Trophoblast cell (in vitro differentiated cells and primary cell): ENCODE measurements at regions not wholly inside any gene's neighbourhood (a gene's known extent, or its start where the extent isn't known, plus 50 kb on each side); places are given as distances from the start of the nearest gene placed in this dataset.

Source experiments
- DNase-seq, 2 donors: peaks; one replicate each; pipeline ENCODE4 v3.0.0-alpha.2; 2016
- H2AFZ ChIP-seq: 2 replicates; pipeline ENCODE4 v1.6.1; 2013; ENCODE audit warnings: low read length, moderate library complexity, mild to moderate bottlenecking; ENCODE audit not compliant: insufficient read depth, poor library complexity
- H2AK5ac ChIP-seq: 2 replicates; pipeline ENCODE4 v1.6.1; 2013; ENCODE audit warnings: mild to moderate bottlenecking, low read length
- H2BK120ac ChIP-seq: 2 replicates; pipeline ENCODE4 v1.6.1; 2013; ENCODE audit warnings: low read length, mild to moderate bottlenecking, moderate library complexity; ENCODE audit not compliant: insufficient read depth, poor library complexity
- H2BK12ac ChIP-seq: 2 replicates; pipeline ENCODE4 v1.6.1; 2013; ENCODE audit warnings: mild to moderate bottlenecking, low read length, moderate library complexity
- H2BK5ac ChIP-seq: 2 replicates; pipeline ENCODE4 v1.6.1; 2013; ENCODE audit warnings: low read length, low read depth, moderate library complexity, mild to moderate bottlenecking; ENCODE audit not compliant: poor library complexity
- H3K14ac ChIP-seq: 2 replicates; pipeline ENCODE4 v1.6.1; 2013; ENCODE audit warnings: mild to moderate bottlenecking, low read length
- H3K18ac ChIP-seq: 2 replicates; pipeline ENCODE4 v1.6.1; 2013; ENCODE audit warnings: mild to moderate bottlenecking, low read length
- H3K23ac ChIP-seq: 2 replicates; pipeline ENCODE4 v1.6.1; 2013; ENCODE audit warnings: low read length
- H3K27ac ChIP-seq: 2 replicates; pipeline ENCODE4 v1.5.1; 2013; ENCODE audit warnings: low read depth, mild to moderate bottlenecking, inconsistent platforms, low read length, moderate library complexity
- H3K27me3 ChIP-seq: 2 replicates; pipeline ENCODE4 v1.6.1; 2013; ENCODE audit warnings: inconsistent platforms, mild to moderate bottlenecking, low read length, moderate library complexity; ENCODE audit not compliant: insufficient read depth
- H3K36me3 ChIP-seq, 2 experiments: 1 replicate in 1 of 2; 2 replicates in 1 of 2; pipeline ENCODE4 v1.6.1; 2013; ENCODE audit warnings: low read length in 2 of 2, mild to moderate bottlenecking in 2 of 2, moderate library complexity in 1 of 2; ENCODE audit not compliant: insufficient read depth in 2 of 2, control insufficient read depth in 1 of 2
- H3K4ac ChIP-seq: 2 replicates; pipeline ENCODE4 v1.6.1; 2013; ENCODE audit warnings: low read depth, mild to moderate bottlenecking, low read length, moderate library complexity
- H3K4me1 ChIP-seq, 2 experiments: 1 replicate in 1 of 2; 2 replicates in 1 of 2; pipeline ENCODE4 v1.6.1; 2013; ENCODE audit warnings: low read length in 2 of 2, mild to moderate bottlenecking in 2 of 2, moderate library complexity in 1 of 2; ENCODE audit not compliant: insufficient read depth in 2 of 2, control insufficient read depth in 1 of 2
- H3K4me2 ChIP-seq: 2 replicates; pipeline ENCODE4 v1.6.1; 2013; ENCODE audit warnings: inconsistent platforms, mild to moderate bottlenecking, low read length, moderate library complexity
- H3K4me3 ChIP-seq: 2 replicates; pipeline ENCODE4 v1.5.1; 2013; ENCODE audit warnings: mild to moderate bottlenecking, low read depth, low read length, inconsistent platforms
- H3K79me1 ChIP-seq: one replicate; pipeline ENCODE4 v1.6.1; 2013; ENCODE audit warnings: low read length
- H3K79me2 ChIP-seq: 2 replicates; pipeline ENCODE4 v1.6.1; 2013; ENCODE audit warnings: low read length, mild to moderate bottlenecking; ENCODE audit not compliant: control insufficient read depth, insufficient read depth, poor library complexity
- H3K9ac ChIP-seq: 2 replicates; pipeline ENCODE4 v1.6.1; 2013; ENCODE audit warnings: mild to moderate bottlenecking, low read length
- H3K9me3 ChIP-seq: 2 replicates; pipeline ENCODE4 v1.6.1; 2013; ENCODE audit warnings: low read depth, mild to moderate bottlenecking, control low read depth, inconsistent platforms, low read length; ENCODE audit not compliant: insufficient read depth
- H4K12ac ChIP-seq: 2 replicates; pipeline ENCODE4 v1.6.1; 2013; ENCODE audit warnings: low read depth, mild to moderate bottlenecking, low read length, moderate library complexity
- H4K8ac ChIP-seq: 2 replicates; pipeline ENCODE4 v1.6.1; 2013; ENCODE audit warnings: low read depth, mild to moderate bottlenecking, low read length, moderate library complexity
- H4K91ac ChIP-seq: one replicate; pipeline ENCODE4 v1.6.1; 2013; ENCODE audit warnings: low read depth, mild to moderate bottlenecking, low read length, moderate library complexity
- WGBS: extraction: QIAGEN DNeasy Blood & Tissue Kit; methylation state at CpG from one replicate; pipeline ENCODE4 v1.1.7; 2013; ENCODE audit warnings: missing lambda C conversion rate; ENCODE audit not compliant: insufficient read length, insufficient coverage; ENCODE audit errors: extremely low coverage; 5-methylcytosine and 5-hydroxymethylcytosine counted together

- no peaks in the 10 kb centered on the region for H3K9me3 ChIP-seq
- WGBS = no CpG with 5 or more reads among the region's 3 CpGs
Measured at GRCh38 chr7:20952916-20953315, 166.2 kb upstream of the SP8 start.

GRCh38 chr7:20954711-20955619, 168.3 kb upstream of the SP8 start:
- Histone ChIP-seq H2BK5ac (no peak overlapping the region), H2AK5ac (no peak overlapping the region), H2BK120ac (no peak overlapping the region), H3K27me3 (no peaks in the 10 kb centered on the region), H3K79me2 (no peaks in the 10 kb centered on the region), H3K79me1 (no peaks in the 10 kb centered on the region), H2AFZ (no peak overlapping the region), H3K4me1 (no peaks in the 10 kb centered on the region), H3K27ac (no peak overlapping the region), H4K91ac (no peak overlapping the region), H3K14ac (no peak overlapping the region), H4K12ac (no peak overlapping the region), H3K4me3 (no peak overlapping the region), H3K18ac (no peak overlapping the region), H3K9me3 (no peaks in the 10 kb centered on the region), H3K36me3 (no peaks in the 10 kb centered on the region), H3K23ac (no peak overlapping the region), H3K4me2 (no peak overlapping the region), H2BK12ac (no peak overlapping the region), H3K4ac (no peak overlapping the region), H4K8ac (no peak overlapping the region), H3K9ac (no peak overlapping the region)
- DNase-seq = no peak
- WGBS = no CpG with 5 or more reads among the region's 4 CpGs

More at GRCh38 chr7:20952916-20953315, 166.2 kb upstream of the SP8 start:
- Histone ChIP-seq H4K8ac (no peak overlapping the region), H2AFZ (no peak overlapping the region), H3K79me2 (no peaks in the 10 kb centered on the region), H3K27me3 (no peaks in the 10 kb centered on the region), H3K4me1 (no peaks in the 10 kb centered on the region), H2BK5ac (no peak overlapping the region), H3K27ac (no peak overlapping the region), H3K23ac (no peak overlapping the region), H2BK12ac (no peak overlapping the region), H3K18ac (no peak overlapping the region), H4K12ac (no peak overlapping the region), H3K9ac (no peak overlapping the region), H3K36me3 (no peaks in the 10 kb centered on the region), H3K4me3 (no peak overlapping the region), H4K91ac (no peak overlapping the region), H3K14ac (no peak overlapping the region), H3K4ac (no peak overlapping the region), H3K79me1 (no peaks in the 10 kb centered on the region), H3K4me2 (no peak overlapping the region), H2AK5ac (no peak overlapping the region), H2BK120ac (no peak overlapping the region)
- DNase-seq = no peak

- H3K9ac ChIP-seq = no peak overlapping the region
- H3K14ac ChIP-seq = no peak overlapping the region
- H3K36me3 ChIP-seq = no peaks in the 10 kb centered on the region
- no peak overlapping the region for H2BK5ac ChIP-seq
- no peak overlapping the region for H3K4ac ChIP-seq
- no peak for DNase-seq
- no peak overlapping the region for H3K4me3 ChIP-seq
- no peaks in the 10 kb centered on the region for H3K79me2 ChIP-seq
- no peak overlapping the region for H3K18ac ChIP-seq
- WGBS = no CpG with 5 or more reads among the region's 3 CpGs
- no peak overlapping the region for H4K91ac ChIP-seq
- no peak overlapping the region for H4K12ac ChIP-seq
- no peak overlapping the region for H3K27ac ChIP-seq
- H3K27me3 ChIP-seq = no peaks in the 10 kb centered on the region
- H2AK5ac ChIP-seq = no peak overlapping the region
- H2AFZ ChIP-seq = no peak overlapping the region
- no peaks in the 10 kb centered on the region for H3K9me3 ChIP-seq
- no peak overlapping the region for H3K23ac ChIP-seq
- H3K4me1 ChIP-seq = no peaks in the 10 kb centered on the region
- H3K79me1 ChIP-seq = no peaks in the 10 kb centered on the region
- no peak overlapping the region for H3K4me2 ChIP-seq
- H2BK12ac ChIP-seq = no peak overlapping the region
- no peak overlapping the region for H2BK120ac ChIP-seq
- H4K8ac ChIP-seq = no peak overlapping the region
Measured at GRCh38 chr7:20958572-20958971, 171.9 kb upstream of the SP8 start.

GRCh38 chr7:20959281-20959680, 172.6 kb upstream of the SP8 start:
- Histone ChIP-seq H3K14ac (no peak overlapping the region), H3K27me3 (no peaks in the 10 kb centered on the region), H3K79me1 (no peaks in the 10 kb centered on the region), H3K23ac (no peak overlapping the region), H3K36me3 (no peaks in the 10 kb centered on the region), H3K4me1 (no peaks in the 10 kb centered on the region), H2BK120ac (no peak overlapping the region), H3K4me3 (no peak overlapping the region), H2BK12ac (no peak overlapping the region), H3K18ac (no peak overlapping the region), H3K4me2 (no peak overlapping the region), H3K4ac (no peak overlapping the region), H3K79me2 (no peaks in the 10 kb centered on the region), H4K12ac (no peak overlapping the region), H2BK5ac (no peak overlapping the region), H2AFZ (no peak overlapping the region), H3K9me3 (no peaks in the 10 kb centered on the region), H4K8ac (no peak overlapping the region), H4K91ac (no peak overlapping the region), H3K9ac (no peak overlapping the region), H2AK5ac (no peak overlapping the region), H3K27ac (no peak overlapping the region)
- no CpG with 5 or more reads among the region's 1 CpG for WGBS
- DNase-seq = no peak
